Naive B cell (primary cell): ENCODE measurements at regions not wholly inside any gene's neighbourhood (a gene's known extent, or its start where the extent isn't known, plus 50 kb on each side); places are given as distances from the start of the nearest gene placed in this dataset.

ENCODE experiments used
- ATAC-seq, 2 donors: fragments of 150-1000 bp; cut with Tn5 transposase; 2 replicates each; pipeline ENCODE4 v1.10.0; 2021; ENCODE audit warnings: low read depth in 2 of 2, mild to moderate bottlenecking in 2 of 2, moderate library complexity in 2 of 2
- DNase-seq: peaks from one replicate; pipeline ENCODE4 v3.0.0; 2022
- H3K27ac Mint-ChIP-seq, 6 donors: one replicate each; pipeline ENCODE4 v1.8.0; 2020 to 2022; ENCODE audit warnings: mild to moderate bottlenecking in 6 of 6, mixed read lengths in 6 of 6, moderate library complexity in 5 of 6, inconsistent platforms in 2 of 6
- H3K27me3 Mint-ChIP-seq, 3 donors: one replicate each; pipeline ENCODE4 v1.8.0; 2021 to 2022; ENCODE audit warnings: mixed read lengths in 3 of 3, mild to moderate bottlenecking in 1 of 3
- H3K36me3 Mint-ChIP-seq, 2 donors: one replicate each; pipeline ENCODE4 v1.8.0; 2020 to 2022; ENCODE audit warnings: mixed read lengths in 2 of 2, inconsistent platforms in 1 of 2, mild to moderate bottlenecking in 1 of 2
- H3K4me1 Mint-ChIP-seq, 3 donors: one replicate each; pipeline ENCODE4 v1.8.0; 2020 to 2022; ENCODE audit warnings: mixed read lengths in 3 of 3, inconsistent platforms in 1 of 3, mild to moderate bottlenecking in 1 of 3, moderate library complexity in 1 of 3
- H3K4me3 Mint-ChIP-seq, 8 donors: one replicate each; pipeline ENCODE4 v1.8.0; 2020 to 2022; ENCODE audit warnings: mild to moderate bottlenecking in 8 of 8, mixed read lengths in 8 of 8, moderate library complexity in 8 of 8, inconsistent platforms in 2 of 8
- H3K9me3 Mint-ChIP-seq, 7 donors: one replicate each; pipeline ENCODE4 v1.8.0; 2020 to 2022; ENCODE audit warnings: mixed read lengths in 7 of 7, mild to moderate bottlenecking in 5 of 7, inconsistent platforms in 2 of 7, moderate library complexity in 1 of 7

DNA sequence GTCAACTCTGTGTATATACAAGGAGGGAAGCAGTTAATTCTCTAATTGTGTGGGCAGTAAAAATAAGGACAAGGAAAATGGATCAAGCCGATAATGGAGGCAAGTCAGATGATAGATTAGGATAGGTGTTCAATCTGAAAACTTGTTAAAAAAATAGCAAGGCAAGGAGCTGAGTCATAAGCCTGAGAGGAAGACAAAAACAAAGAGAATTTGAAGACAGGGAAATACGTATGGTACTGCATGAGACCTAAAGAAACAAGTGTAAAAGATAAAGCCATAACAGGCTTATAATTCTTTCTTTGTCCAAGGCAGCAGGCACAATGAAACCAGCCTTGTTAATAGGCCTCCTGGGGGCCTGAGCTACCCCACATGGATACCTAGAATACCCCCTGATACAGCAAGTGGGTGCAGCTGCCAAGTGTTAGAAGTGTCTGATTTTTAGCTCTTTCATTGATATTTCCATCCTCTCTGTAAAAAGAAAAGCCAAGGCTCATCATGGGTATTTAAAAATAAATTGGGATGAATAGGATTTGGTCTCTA is 1570.6 kb upstream of the LRRTM3 start:
- ATAC-seq (no peak), DNase-seq (no peak)
- Mint-ChIP-seq H3K27ac (no peak overlapping the region), H3K36me3 (no peaks in the 10 kb centered on the region), H3K9me3 (peaks cover 0 to 14% (median 5%) of the 10 kb centered on the region in 7 donors), H3K27me3 (no peaks in the 10 kb centered on the region), H3K4me3 (no peak overlapping the region), H3K4me1 (no peaks in the 10 kb centered on the region)

DNA sequence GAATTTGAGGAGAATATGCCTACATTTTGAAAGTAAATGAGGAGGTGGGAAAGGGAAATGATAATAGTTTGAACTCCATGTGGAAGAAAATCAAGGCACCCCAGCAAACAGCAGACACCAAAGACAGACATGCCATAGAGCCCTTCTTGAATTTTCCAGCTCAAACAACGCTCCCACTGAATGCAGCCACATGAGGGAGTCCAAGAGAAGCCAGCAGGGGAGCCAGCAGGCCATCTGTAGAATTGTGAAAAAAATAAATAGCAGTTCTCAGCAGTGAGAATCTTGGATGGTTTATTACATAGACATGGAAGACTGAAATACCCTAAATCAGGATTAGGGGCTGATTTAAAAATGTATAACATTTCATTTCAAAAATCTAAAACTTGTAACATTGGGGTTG is 1567.3 kb upstream of the LRRTM3 start:
- DNase-seq, result no peak
- Mint-ChIP-seq H3K36me3 (no peaks in the 10 kb centered on the region), H3K4me1 (no peaks in the 10 kb centered on the region), H3K27ac (no peak overlapping the region), H3K4me3 (no peak overlapping the region), H3K27me3 (no peaks in the 10 kb centered on the region), H3K9me3 (peaks cover 0 to 17% (median 2%) of the 10 kb centered on the region in 7 donors)
- no peak for ATAC-seq

DNA sequence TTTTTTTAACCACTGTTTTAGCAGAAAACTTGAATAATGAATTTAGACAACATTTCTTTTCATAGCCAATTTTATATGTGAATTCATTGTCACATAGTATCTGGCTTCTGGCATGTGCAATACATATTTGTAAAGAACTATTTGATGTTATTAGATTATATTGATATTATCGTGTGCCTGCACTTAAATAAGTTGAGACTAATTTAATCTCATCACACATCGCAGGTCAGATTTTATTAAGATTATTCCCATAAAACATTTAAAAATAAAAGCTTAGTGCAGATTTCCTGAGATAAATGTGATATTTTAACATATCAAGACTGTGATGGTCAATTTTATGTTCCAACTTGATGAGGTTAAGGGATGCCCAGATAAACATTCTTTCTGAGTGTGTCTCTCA is 1565.3 kb upstream of the LRRTM3 start:
- no peaks in the 10 kb centered on the region for H3K36me3 Mint-ChIP-seq
- H3K27me3 Mint-ChIP-seq, result no peaks in the 10 kb centered on the region
- no peak overlapping the region for H3K4me3 Mint-ChIP-seq
- no peak overlapping the region for H3K27ac Mint-ChIP-seq
- DNase-seq, result no peak
- H3K4me1 Mint-ChIP-seq, result no peaks in the 10 kb centered on the region
- peaks cover 0 to 14% (median 2%) of the 10 kb centered on the region in 7 donors for H3K9me3 Mint-ChIP-seq
- ATAC-seq, result no peak

DNA sequence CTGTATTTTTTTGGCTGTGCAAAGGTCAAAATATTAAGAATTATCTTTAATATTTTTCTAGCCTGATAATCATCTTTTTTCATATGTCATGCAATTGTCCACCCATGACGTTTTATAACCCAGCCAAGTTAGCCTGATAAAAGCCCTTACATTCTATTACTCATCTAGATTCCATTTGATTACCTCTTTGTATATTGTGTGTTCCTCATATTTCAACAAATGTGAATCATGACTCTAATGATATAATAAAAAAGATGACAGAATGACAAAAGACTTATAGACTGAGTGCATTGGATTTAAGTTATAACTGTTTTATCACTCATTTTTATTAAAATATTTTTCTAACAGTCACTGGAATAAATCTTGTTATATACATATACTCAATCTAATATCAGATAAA is 1560.0 kb upstream of the LRRTM3 start:
- H3K27ac Mint-ChIP-seq, result no peak overlapping the region
- no peaks in the 10 kb centered on the region for H3K4me1 Mint-ChIP-seq
- ATAC-seq, result no peak

GRCh38 chr10:65367706-65368105 is 1558.1 kb upstream of the LRRTM3 start:
- no peak overlapping the region for H3K4me3 Mint-ChIP-seq
- H3K36me3 Mint-ChIP-seq, result no peaks in the 10 kb centered on the region
- ATAC-seq (no peak), DNase-seq (no peak)
- peaks cover 0 to 5% (median 2%) of the 10 kb centered on the region in 7 donors for H3K9me3 Mint-ChIP-seq
- H3K27ac Mint-ChIP-seq, result no peak overlapping the region
- H3K27me3 Mint-ChIP-seq, result no peaks in the 10 kb centered on the region
- no peaks in the 10 kb centered on the region for H3K4me1 Mint-ChIP-seq

More for the DNA sequence above, 1560.0 kb upstream of the LRRTM3 start:
- Mint-ChIP-seq H3K4me3 (no peak overlapping the region), H3K27me3 (no peaks in the 10 kb centered on the region), H3K9me3 (peaks cover 0 to 9% (median 2%) of the 10 kb centered on the region in 7 donors), H3K36me3 (no peaks in the 10 kb centered on the region)
- DNase-seq, result no peak

DNA sequence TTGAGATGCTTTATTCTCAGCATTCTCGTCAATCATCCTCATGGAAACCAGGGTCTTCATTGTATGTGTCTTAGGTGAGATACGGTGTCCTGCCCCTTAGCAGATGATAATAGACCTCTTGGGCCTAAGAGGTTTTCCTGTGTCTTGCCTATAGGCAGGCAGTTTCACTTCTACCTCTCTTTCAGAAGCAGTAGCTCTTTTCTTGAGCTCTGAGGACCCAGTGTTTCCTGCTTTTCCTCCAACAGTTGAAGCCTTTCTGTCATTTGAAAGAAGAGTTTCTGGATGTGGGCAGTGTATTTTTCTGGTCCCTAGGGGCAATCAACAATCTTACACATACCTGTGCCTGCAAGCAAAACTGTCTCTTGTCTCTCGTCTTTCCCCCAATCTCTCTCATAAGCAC is 1550.3 kb upstream of the LRRTM3 start:
- no peak for DNase-seq
- Mint-ChIP-seq H3K4me3 (no peak overlapping the region), H3K36me3 (no peaks in the 10 kb centered on the region), H3K27ac (no peak overlapping the region), H3K27me3 (no peaks in the 10 kb centered on the region), H3K9me3 (peaks cover 0 to 5% (median 2%) of the 10 kb centered on the region in 7 donors), H3K4me1 (no peaks in the 10 kb centered on the region)
- ATAC-seq, result no peak

GRCh38 chr10:65377687-65378086 is 1548.1 kb upstream of the LRRTM3 start:
- Mint-ChIP-seq H3K4me3 (no peak overlapping the region), H3K4me1 (no peaks in the 10 kb centered on the region)
- no peak for DNase-seq

GRCh38 chr10:65394502-65395297 is 1531.1 kb upstream of the LRRTM3 start:
- Mint-ChIP-seq H3K9me3 (peaks cover 0 to 8% (median 7%) of the 10 kb centered on the region in 7 donors), H3K4me3 (no peak overlapping the region), H3K4me1 (no peaks in the 10 kb centered on the region), H3K27me3 (no peaks in the 10 kb centered on the region), H3K27ac (no peak overlapping the region), H3K36me3 (no peaks in the 10 kb centered on the region)
- no peak for ATAC-seq
- DNase-seq, result no peak

More at GRCh38 chr10:65377687-65378086, 1548.1 kb upstream of the LRRTM3 start:
- no peaks in the 10 kb centered on the region for H3K27me3 Mint-ChIP-seq
- no peak overlapping the region for H3K27ac Mint-ChIP-seq
- peaks cover 0 to 7% (median 2%) of the 10 kb centered on the region in 7 donors for H3K9me3 Mint-ChIP-seq
- H3K36me3 Mint-ChIP-seq, result no peaks in the 10 kb centered on the region
- ATAC-seq, result no peak

GRCh38 chr10:65395631-65396030 is 1530.2 kb upstream of the LRRTM3 start:
- no peak for DNase-seq
- Mint-ChIP-seq H3K9me3 (peaks cover 0 to 8% (median 7%) of the 10 kb centered on the region in 7 donors), H3K36me3 (no peaks in the 10 kb centered on the region), H3K4me3 (no peak overlapping the region), H3K4me1 (no peaks in the 10 kb centered on the region), H3K27me3 (no peaks in the 10 kb centered on the region), H3K27ac (no peak overlapping the region)
- no peak for ATAC-seq

- Mint-ChIP-seq H3K9me3 (peaks cover 0 to 8% (median 7%) of the 10 kb centered on the region in 7 donors), H3K27me3 (no peaks in the 10 kb centered on the region), H3K27ac (no peak overlapping the region), H3K4me3 (no peak overlapping the region), H3K36me3 (no peaks in the 10 kb centered on the region), H3K4me1 (no peaks in the 10 kb centered on the region)
- no peak for DNase-seq
- ATAC-seq, result no peak
Observed at GRCh38 chr10:65396997-65397396, 1528.8 kb upstream of the LRRTM3 start.

- Mint-ChIP-seq H3K27ac (no peak overlapping the region), H3K4me3 (no peak overlapping the region), H3K9me3 (peaks cover 3 to 19% (median 4%) of the 10 kb centered on the region in 7 donors), H3K27me3 (no peaks in the 10 kb centered on the region), H3K4me1 (no peaks in the 10 kb centered on the region), H3K36me3 (no peaks in the 10 kb centered on the region)
- no peak for ATAC-seq
- DNase-seq, result no peak
Observed at GRCh38 chr10:65408401-65408800, 1517.4 kb upstream of the LRRTM3 start.

GRCh38 chr10:65413001-65413400 is 1512.8 kb upstream of the LRRTM3 start:
- no peak overlapping the region for H3K4me3 Mint-ChIP-seq
- DNase-seq (no peak), ATAC-seq (no peak)
- H3K4me1 Mint-ChIP-seq, result no peaks in the 10 kb centered on the region
- H3K36me3 Mint-ChIP-seq, result no peaks in the 10 kb centered on the region
- H3K9me3 Mint-ChIP-seq, result peaks cover 2 to 34% (median 8%) of the 10 kb centered on the region in 7 donors
- H3K27me3 Mint-ChIP-seq, result no peaks in the 10 kb centered on the region
- no peak overlapping the region for H3K27ac Mint-ChIP-seq

GRCh38 chr10:65415318-65415717 is 1510.5 kb upstream of the LRRTM3 start:
- no peaks in the 10 kb centered on the region for H3K4me1 Mint-ChIP-seq
- H3K9me3 Mint-ChIP-seq, result peaks cover 0 to 32% (median 5%) of the 10 kb centered on the region in 7 donors
- no peak overlapping the region for H3K27ac Mint-ChIP-seq
- H3K36me3 Mint-ChIP-seq, result no peaks in the 10 kb centered on the region
- DNase-seq (no peak), ATAC-seq (no peak)
- no peak overlapping the region for H3K4me3 Mint-ChIP-seq
- no peaks in the 10 kb centered on the region for H3K27me3 Mint-ChIP-seq

DNA sequence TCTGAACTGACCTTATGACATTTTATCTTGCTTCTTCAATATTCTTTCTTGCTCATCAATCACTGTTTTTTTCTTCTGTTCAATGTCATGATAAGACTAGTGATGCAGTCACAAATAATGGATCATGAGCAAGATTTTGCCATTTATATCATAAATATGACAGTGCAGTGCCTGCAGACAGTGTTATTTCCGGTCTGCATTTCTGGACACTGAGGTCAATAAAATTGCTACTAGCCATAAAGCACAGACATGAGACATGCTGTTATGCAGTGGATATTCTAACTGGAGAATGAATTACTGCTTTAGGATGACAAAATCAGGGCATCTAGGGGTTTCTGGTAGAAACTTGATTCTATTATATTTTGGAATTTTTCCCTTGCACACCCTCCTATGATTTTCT is 1509.7 kb upstream of the LRRTM3 start:
- no peaks in the 10 kb centered on the region for H3K36me3 Mint-ChIP-seq
- H3K9me3 Mint-ChIP-seq, result peaks cover 0 to 32% (median 5%) of the 10 kb centered on the region in 7 donors
- no peaks in the 10 kb centered on the region for H3K27me3 Mint-ChIP-seq
- DNase-seq (no peak), ATAC-seq (no peak)
- H3K4me1 Mint-ChIP-seq, result no peaks in the 10 kb centered on the region
- no peak overlapping the region for H3K27ac Mint-ChIP-seq
- H3K4me3 Mint-ChIP-seq, result no peak overlapping the region
